ENCODE measurements at regions not wholly inside any gene's neighbourhood (a gene's known extent, or its start where the extent isn't known, plus 50 kb on each side); places are given as distances from the start of the nearest gene placed in this dataset.

DNA sequence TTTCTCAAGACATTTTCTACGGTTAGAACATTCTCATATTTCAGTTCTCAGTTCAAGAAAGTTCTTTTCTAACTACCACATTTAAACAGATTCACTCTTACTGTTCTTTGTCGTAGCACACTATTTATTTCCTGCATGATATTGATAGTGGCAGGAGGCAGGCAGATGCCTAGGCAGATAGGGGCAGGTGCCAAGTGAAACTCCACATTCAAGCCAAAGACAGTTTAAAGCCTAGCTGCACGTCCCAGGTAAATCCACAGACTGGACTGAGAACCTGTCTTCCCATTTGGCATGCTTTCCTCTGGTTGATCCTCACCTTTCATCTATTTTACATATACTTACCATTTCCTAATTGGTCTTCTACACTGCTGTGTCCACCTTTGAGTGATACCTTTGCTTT is 359.3 kb downstream of the TMX3 start:
- TF ChIP-seq, protein P1, sequence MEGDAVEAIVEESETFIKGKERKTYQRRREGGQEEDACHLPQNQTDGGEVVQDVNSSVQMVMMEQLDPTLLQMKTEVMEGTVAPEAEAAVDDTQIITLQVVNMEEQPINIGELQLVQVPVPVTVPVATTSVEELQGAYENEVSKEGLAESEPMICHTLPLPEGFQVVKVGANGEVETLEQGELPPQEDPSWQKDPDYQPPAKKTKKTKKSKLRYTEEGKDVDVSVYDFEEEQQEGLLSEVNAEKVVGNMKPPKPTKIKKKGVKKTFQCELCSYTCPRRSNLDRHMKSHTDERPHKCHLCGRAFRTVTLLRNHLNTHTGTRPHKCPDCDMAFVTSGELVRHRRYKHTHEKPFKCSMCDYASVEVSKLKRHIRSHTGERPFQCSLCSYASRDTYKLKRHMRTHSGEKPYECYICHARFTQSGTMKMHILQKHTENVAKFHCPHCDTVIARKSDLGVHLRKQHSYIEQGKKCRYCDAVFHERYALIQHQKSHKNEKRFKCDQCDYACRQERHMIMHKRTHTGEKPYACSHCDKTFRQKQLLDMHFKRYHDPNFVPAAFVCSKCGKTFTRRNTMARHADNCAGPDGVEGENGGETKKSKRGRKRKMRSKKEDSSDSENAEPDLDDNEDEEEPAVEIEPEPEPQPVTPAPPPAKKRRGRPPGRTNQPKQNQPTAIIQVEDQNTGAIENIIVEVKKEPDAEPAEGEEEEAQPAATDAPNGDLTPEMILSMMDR (conservative IDR thresholded peaks at IDR 0.05; ENCODE audit: low read depth), result no peak
- no peak for DNase-seq (ENCODE audit: low spot score)
- ChIA-PET CTCF (no interaction called here), POLR2A (ENCODE audit: low non-redundant PET) (no interaction called here)
- no peak overlapping the region for H3K27ac ChIP-seq

DNA sequence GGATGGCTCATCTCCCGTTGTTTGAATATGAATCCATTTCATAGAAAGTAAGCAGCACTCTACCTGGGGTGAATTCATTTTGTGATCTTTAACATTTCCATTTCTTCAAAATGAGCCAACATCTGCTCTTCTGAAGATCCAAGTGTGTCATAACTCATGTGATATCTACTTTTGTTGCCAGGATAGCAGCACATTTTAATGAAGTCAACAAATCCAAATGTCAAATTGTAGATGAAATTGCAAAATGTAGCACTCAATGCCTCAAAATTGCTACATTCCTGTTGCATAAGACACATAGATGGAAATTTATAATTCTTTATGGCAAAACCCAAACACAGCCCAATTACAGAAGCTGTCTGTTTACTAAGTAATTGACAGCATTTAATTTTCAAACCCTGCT is 360.7 kb downstream of the TMX3 start:
- ChIA-PET POLR2A (ENCODE audit: low non-redundant PET) (no interaction called here), CTCF (no interaction called here)
- TF ChIP-seq, protein P1 (conservative IDR thresholded peaks at IDR 0.05; ENCODE audit: low read depth), result no peak
- no peak for DNase-seq (ENCODE audit: low spot score)
- H3K27ac ChIP-seq, result no peak overlapping the region

DNA sequence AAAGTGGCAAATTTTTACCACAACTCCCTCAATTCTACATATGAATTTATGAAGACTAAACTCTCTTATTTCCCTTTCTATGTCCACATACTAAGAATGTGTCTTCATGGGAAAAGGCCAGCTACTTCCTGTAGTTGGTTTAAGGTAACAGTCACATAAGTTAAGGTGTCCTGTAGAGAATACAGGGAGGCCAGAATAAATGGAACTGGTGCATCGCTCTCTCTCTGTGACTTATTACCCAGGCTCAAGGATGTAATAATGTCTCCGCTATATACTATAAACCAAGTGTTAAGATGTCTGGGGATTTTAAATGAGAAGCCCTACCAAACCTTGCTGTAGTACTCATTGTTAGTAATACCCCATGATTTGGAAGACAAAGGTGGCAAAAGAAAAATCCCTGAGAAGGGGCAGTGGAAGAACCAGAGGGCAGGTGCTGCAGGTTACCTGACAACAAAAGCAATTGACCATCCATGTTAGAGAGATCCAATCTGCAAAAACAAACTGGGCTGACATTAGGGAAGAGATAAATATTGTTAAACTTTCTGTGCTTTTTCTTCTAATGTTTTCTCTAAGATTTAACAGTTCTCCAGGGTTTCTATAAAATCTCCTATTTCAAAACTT is 372.8 kb downstream of the TMX3 start:
- ChIA-PET CTCF (no interaction called here), POLR2A (ENCODE audit: low non-redundant PET) (no interaction called here)
- TF ChIP-seq, protein P1 (conservative IDR thresholded peaks at IDR 0.05; ENCODE audit: low read depth), result no peak
- no peak overlapping the region for H3K27ac ChIP-seq
- no peak for DNase-seq (ENCODE audit: low spot score)

DNA sequence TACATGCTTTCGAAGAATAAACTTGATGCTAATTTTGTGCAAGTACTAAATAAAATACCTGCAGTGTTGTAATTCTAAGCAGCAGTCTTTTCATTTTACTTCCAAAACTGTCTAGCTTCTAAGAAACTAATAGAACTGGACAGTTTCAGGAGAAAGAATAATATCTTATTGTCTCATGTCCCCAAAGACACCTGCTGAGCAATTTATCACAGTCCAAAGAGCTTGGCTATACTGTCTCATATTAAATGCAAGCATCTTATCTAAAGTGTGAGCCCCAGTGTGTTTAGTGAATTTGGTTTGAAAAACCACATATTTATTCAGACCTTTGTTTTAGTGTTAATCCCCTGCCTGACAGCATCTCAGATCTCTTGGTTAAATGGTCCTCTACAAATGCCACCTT is 374.3 kb downstream of the TMX3 start:
- TF ChIP-seq, protein P1 (conservative IDR thresholded peaks at IDR 0.05; ENCODE audit: low read depth), result no peak
- CTCF ChIA-PET, result no interaction called here
- no peak for DNase-seq (ENCODE audit: low spot score)
- POLR2A ChIA-PET (ENCODE audit: low non-redundant PET), result no interaction called here
- H3K27ac ChIP-seq, result no peak overlapping the region

DNA sequence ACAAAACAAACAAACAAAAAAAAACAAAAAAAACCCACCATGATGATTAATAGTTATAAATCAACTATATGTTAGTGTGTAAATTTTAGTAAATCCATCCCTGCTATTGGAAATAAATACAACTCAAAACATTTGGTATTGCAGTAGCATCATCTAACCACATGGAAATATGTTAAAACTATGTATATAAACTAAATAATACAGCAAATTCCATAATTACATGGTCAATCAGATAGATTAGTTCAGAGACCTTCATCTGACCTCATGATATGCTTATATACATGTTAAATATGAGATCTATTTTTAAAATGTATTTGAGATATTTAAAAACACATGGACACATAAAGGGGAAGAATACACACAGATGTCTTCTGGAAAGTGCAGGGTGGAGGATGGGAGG is 384.2 kb downstream of the TMX3 start:
- no peak overlapping the region for H3K27ac ChIP-seq
- POLR2A ChIA-PET (ENCODE audit: low non-redundant PET), result no interaction called here
- DNase-seq (ENCODE audit: low spot score), result no peak
- TF ChIP-seq, protein P1 (conservative IDR thresholded peaks at IDR 0.05; ENCODE audit: low read depth), result no peak
- CTCF ChIA-PET, result no interaction called here

DNA sequence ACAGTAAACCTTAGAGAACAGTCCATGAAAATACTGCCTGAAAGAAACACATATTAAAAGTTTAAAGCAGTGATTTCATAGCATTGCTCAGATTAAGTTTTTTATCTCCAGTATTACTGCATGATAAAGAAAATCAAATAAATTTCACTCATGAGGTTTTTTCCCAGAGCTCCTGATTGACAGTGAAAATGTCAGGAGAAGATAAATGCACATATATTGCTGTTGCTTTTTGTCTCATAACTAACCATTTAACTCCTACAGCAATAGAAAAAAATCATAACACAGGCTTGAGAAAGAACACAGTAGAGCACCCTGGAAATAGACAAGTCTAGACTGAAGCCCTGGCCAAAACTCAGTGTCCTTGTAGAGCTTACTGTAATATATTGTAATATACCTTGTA is 391.0 kb downstream of the TMX3 start:
- TF ChIP-seq, protein P1 (conservative IDR thresholded peaks at IDR 0.05; ENCODE audit: low read depth), result no peak
- no peak overlapping the region for H3K27ac ChIP-seq
- no peak for DNase-seq (ENCODE audit: low spot score)
- ChIA-PET POLR2A (ENCODE audit: low non-redundant PET) (no interaction called here), CTCF (interaction anchor here (0.7 kb wide), 1 partner anchor 14 kb away, joined by 3 read pairs; no protein-coding TSS in a partner anchor)

DNA sequence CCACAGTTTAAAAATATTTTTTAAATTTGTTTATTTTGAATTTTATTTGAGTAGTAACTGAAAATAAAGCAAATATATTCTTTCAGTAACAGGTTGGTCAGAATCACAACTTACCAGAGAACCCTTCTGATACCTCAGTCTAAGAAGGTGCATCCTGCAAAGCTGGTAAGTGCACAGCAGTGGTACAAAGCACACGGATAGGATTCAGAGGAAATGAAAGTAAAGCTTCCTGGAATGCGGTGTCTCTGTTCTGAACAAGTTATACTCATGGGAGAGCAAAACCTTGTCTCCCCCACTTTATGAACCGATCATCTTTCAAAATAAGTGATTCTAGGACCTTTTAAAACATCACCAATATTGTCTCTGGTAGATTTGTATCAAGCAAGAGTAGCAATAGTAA is 398.3 kb downstream of the TMX3 start:
- TF ChIP-seq, protein P1 (conservative IDR thresholded peaks at IDR 0.05; ENCODE audit: low read depth), result no peak
- POLR2A ChIA-PET (ENCODE audit: low non-redundant PET), result no interaction called here
- no peak for DNase-seq (ENCODE audit: low spot score)
- CTCF ChIA-PET, result no interaction called here
- no peak overlapping the region for H3K27ac ChIP-seq

Data from RWPE1 (cell line).